GM12892 (cell line): ENCODE measurements at regions not wholly inside any gene's neighbourhood (a gene's known extent, or its start where the extent isn't known, plus 50 kb on each side); places are given as distances from the start of the nearest gene placed in this dataset.

ENCODE experiments used
- DNase-seq: peaks from one replicate; pipeline ENCODE4 v3.0.0; 2011; ENCODE audit not compliant: insufficient read length
- FAIRE-seq: peaks from 2 replicates; lab custom pipeline; 2011; peaks lifted over from hg19 to GRCh38; lab: Jason Lieb, UNC
- POLR2A ChIP-seq: IDR thresholded peaks from 2 replicates; pipeline ENCODE4 v1.6.1; 2011; ENCODE audit warnings: low read depth, low read length, control low read depth
- POLR2AphosphoS5 ChIP-seq: IDR thresholded peaks from 2 replicates; pipeline ENCODE4 v1.6.1; 2011; ENCODE audit warnings: low read depth, low read length, control low read depth
- TAF1 ChIP-seq: IDR thresholded peaks from 2 replicates; pipeline ENCODE4 v1.6.1; 2011; ENCODE audit warnings: low read depth, mild to moderate bottlenecking, control low read depth, low read length, borderline replicate concordance

- DNase-seq: no peak
- TF ChIP-seq POLR2A (no peak), POLR2AphosphoS5 (no peak), TAF1 (no peak)
- FAIRE-seq: no peak
These were observed 144.5 kb upstream of the EGFLAM start for GRCh38 chr5:38113880-38114279.

DNA sequence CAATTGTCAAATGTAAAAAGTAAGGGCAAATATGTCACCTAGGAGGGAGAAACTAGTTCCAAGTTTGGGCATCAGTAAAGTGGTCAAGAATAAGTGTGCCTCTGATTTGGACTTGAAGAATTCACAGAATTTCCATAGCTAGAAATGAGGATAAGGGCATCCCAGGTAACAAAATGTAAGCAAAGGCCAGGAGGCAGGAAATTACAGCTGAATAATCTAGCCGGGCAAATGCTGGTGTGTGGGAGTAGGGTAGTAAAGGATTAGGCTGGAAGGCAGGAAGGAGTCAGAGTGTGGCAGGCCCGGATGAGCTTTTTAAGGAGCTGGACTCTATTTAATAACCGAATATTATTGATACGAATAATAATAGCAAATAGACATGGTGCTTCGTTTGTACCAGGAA, 144.9 kb upstream of the EGFLAM start:
- FAIRE-seq: no peak

GRCh38 chr5:38112938-38113337, 145.4 kb upstream of the EGFLAM start:
- TF ChIP-seq TAF1: no peak
- TF ChIP-seq POLR2AphosphoS5: no peak
- no peak for TF ChIP-seq POLR2A
- no peak for FAIRE-seq

More for the DNA sequence above, 144.9 kb upstream of the EGFLAM start:
- no peak for DNase-seq
- TF ChIP-seq POLR2A (no peak), TAF1 (no peak), POLR2AphosphoS5 (no peak)

DNA sequence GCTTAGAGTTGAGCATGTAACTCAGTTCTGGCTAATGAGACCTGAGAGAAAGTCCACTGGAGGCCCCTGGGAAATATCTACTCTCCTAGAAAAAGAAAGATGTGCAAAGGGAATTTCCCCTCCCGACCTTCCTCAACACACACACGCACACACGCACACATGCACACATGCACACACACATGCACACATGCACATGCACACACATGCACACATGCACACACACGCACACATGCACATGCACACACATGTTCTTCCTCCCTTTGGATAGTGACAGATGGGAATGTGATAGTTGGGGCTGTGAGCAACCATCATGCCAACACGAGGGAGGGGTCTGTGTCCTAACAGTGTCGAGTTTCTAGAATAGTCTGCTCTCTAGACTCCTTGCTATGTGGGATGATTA, 148.2 kb upstream of the EGFLAM start:
- no peak for FAIRE-seq
- DNase-seq: no peak
- TF ChIP-seq TAF1 (no peak), POLR2A (no peak), POLR2AphosphoS5 (no peak)

More at GRCh38 chr5:38112938-38113337, 145.4 kb upstream of the EGFLAM start:
- DNase-seq: no peak

- no peak for FAIRE-seq
- TF ChIP-seq TAF1 (no peak), POLR2AphosphoS5 (no peak), POLR2A (no peak)
- no peak for DNase-seq
These were observed 151.3 kb upstream of the EGFLAM start for GRCh38 chr5:38107096-38107495.

- FAIRE-seq: no peak
- no peak for DNase-seq
- TF ChIP-seq TAF1 (no peak), POLR2A (no peak), POLR2AphosphoS5 (no peak)
These were observed 152.6 kb upstream of the EGFLAM start for GRCh38 chr5:38105801-38106200.

DNA sequence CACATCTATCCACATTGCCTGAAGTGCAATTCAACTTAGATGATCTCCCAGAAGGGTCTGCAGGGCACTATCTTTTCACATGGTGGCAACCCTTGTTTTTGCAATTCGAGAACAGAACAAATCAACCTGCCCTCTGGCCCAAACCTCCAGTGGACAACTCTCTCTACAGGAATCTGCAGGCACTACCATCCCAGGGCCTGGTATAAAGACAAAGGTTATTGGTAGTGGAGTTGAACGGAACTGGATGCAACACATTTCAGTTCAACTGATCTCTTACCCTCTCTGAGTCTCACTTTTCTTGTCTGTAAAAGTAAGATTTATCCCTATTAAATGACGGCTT, 153.2 kb upstream of the EGFLAM start:
- DNase-seq (no peak), FAIRE-seq (no peak)
- TF ChIP-seq TAF1 (no peak), POLR2AphosphoS5 (no peak), POLR2A (no peak)

DNA sequence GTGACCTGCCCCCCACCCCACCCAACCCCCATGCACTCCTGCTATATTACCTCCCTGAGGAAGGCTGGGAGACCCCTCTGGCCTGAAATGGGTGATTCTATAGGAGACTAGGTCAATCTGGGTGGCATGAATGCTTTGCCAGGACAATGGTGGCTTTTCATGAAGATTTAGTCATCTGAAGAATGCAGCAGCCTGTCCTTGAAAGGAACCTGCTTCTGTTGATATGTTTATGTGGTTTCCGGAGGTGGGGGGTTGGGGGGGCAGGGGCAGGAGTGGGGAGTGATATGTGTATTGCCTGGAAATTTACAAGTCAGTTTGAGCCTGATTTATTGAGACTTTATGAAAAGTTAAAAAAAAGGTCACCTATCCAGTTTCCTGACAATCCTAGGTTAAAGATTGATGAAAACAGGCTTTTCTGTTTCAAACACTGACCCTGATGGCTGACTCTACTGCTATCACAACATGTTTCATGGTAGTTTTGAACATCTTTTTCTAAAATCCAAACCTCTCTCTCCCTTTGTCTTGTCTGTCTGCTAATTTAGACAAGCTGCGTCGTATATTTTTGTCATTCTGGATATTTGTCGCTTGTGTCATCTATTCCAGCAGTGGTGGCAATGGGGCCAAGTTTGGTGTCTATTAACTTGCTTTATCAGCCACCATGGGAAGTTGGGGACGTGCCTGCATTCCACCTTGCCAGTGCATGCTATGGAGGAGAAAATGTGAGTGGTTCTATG, 153.7 kb upstream of the EGFLAM start:
- no peak for FAIRE-seq
- no peak for DNase-seq
- TF ChIP-seq POLR2A (no peak), TAF1 (no peak), POLR2AphosphoS5 (no peak)

- TF ChIP-seq POLR2AphosphoS5: no peak
- no peak for TF ChIP-seq POLR2A
- TF ChIP-seq TAF1: no peak
- FAIRE-seq (no peak), DNase-seq (no peak)
These were observed 156.5 kb upstream of the EGFLAM start for GRCh38 chr5:38101897-38102296.

- DNase-seq: no peak
- FAIRE-seq: no peak
- TF ChIP-seq TAF1 (no peak), POLR2A (no peak), POLR2AphosphoS5 (no peak)
These were observed 158.9 kb upstream of the EGFLAM start for GRCh38 chr5:38099205-38100168.

DNA sequence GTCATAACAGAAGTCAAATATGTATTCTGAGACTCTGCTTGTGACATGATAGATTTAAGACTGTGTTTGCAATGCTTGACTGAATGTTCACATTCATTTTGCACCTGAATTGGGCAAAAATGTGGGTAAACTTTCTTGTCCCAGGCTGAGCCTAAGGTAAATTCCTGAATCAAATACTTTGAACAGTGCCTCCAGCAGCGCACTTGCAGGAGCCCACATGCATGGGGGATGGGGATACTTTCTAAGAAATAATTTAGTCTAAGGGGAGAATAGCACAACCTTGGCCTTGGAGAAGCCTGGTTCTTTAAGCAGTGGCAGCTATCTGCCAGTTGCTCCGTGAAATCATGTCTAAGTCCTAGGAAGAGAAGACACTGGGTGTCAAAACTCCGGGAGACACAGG, 163.5 kb upstream of the EGFLAM start:
- no peak for TF ChIP-seq POLR2AphosphoS5
- TF ChIP-seq POLR2A: no peak
- TF ChIP-seq TAF1: no peak
- no peak for DNase-seq
- no peak for FAIRE-seq

DNA sequence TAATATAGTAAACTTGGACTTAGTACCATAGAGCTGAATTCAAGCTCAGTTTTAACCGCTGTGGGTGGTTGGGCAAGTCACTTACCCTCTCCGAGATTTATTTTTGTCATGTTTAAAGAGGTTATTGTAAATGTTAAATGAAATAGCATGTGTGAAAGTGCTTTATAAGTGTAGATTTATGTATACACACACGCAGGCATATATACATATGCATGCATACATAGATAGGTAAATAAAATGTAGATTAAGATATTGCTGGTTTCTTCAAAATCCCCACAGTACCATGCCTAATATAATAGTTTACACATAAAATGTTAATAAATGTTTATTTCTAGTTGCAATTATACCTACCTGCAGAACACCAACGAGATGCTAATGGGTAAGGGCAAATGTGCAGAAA, 164.5 kb upstream of the EGFLAM start:
- FAIRE-seq (no peak), DNase-seq (no peak)
- TF ChIP-seq TAF1: no peak
- TF ChIP-seq POLR2AphosphoS5: no peak
- no peak for TF ChIP-seq POLR2A
